Suprapubic skin (tissue), 4 donors: ENCODE measurements at regions not wholly inside any gene's neighbourhood (a gene's known extent, or its start where the extent isn't known, plus 50 kb on each side); places are given as distances from the start of the nearest gene placed in this dataset.
"Not testable (repeated sequence)": the region's sequence is repeated elsewhere in the genome, so short reads cannot be mapped to it uniquely, and the experiment has no call there.

ENCODE experiments used
- EP300 ChIP-seq: sonication (generic); formaldehyde crosslinking; IDR thresholded peaks from one replicate; pipeline ENCODE4 v1.6.1; 2017; ENCODE audit warnings: antibody characterized with exemption
- POLR2A ChIP-seq, 2 donors: fragments of 450-650 bp; IDR thresholded peaks; one replicate each; pipeline ENCODE4 v1.6.1; 2017; ENCODE audit warnings: antibody characterized with exemption in 2 of 2, mild to moderate bottlenecking in 2 of 2, moderate library complexity in 2 of 2
- POLR2AphosphoS5 ChIP-seq, 3 donors: sonication (generic); formaldehyde crosslinking; IDR thresholded peaks; one replicate each; pipeline ENCODE4 v1.6.1; 2017; ENCODE audit warnings: antibody characterized with exemption in 3 of 3
- TF ChIP-seq, protein P1 (sequence below), 2 donors: fragments of 200-600 bp in 1 of 2; fragments of 450-650 bp in 1 of 2; sonication (generic) in 1 of 2; IDR thresholded peaks; one replicate each; pipeline ENCODE4 v1.5.1; 2016 to 2019; ENCODE audit warnings: antibody characterized with exemption in 2 of 2, mild to moderate bottlenecking in 1 of 2, moderate library complexity in 1 of 2

GRCh38 chr4:158418679-158419078, 103.0 kb upstream of the RXFP1 start:
- TF ChIP-seq, protein P1, sequence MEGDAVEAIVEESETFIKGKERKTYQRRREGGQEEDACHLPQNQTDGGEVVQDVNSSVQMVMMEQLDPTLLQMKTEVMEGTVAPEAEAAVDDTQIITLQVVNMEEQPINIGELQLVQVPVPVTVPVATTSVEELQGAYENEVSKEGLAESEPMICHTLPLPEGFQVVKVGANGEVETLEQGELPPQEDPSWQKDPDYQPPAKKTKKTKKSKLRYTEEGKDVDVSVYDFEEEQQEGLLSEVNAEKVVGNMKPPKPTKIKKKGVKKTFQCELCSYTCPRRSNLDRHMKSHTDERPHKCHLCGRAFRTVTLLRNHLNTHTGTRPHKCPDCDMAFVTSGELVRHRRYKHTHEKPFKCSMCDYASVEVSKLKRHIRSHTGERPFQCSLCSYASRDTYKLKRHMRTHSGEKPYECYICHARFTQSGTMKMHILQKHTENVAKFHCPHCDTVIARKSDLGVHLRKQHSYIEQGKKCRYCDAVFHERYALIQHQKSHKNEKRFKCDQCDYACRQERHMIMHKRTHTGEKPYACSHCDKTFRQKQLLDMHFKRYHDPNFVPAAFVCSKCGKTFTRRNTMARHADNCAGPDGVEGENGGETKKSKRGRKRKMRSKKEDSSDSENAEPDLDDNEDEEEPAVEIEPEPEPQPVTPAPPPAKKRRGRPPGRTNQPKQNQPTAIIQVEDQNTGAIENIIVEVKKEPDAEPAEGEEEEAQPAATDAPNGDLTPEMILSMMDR (IDR thresholded peaks at IDR 0.05) = not testable (repeated sequence)
- not testable (repeated sequence) for TF ChIP-seq POLR2A (IDR thresholded peaks at IDR 0.05); POLR2AphosphoS5 (IDR thresholded peaks at IDR 0.05); EP300
